CD4-positive, alpha-beta T cell treated with Interferon gamma for 1 hour (primary cell): ENCODE measurements at regions not wholly inside any gene's neighbourhood (a gene's known extent, or its start where the extent isn't known, plus 50 kb on each side); places are given as distances from the start of the nearest gene placed in this dataset.

Source experiments
- DNase-seq: peaks from one replicate; pipeline ENCODE4 v3.0.0-alpha.2; 2020

DNA sequence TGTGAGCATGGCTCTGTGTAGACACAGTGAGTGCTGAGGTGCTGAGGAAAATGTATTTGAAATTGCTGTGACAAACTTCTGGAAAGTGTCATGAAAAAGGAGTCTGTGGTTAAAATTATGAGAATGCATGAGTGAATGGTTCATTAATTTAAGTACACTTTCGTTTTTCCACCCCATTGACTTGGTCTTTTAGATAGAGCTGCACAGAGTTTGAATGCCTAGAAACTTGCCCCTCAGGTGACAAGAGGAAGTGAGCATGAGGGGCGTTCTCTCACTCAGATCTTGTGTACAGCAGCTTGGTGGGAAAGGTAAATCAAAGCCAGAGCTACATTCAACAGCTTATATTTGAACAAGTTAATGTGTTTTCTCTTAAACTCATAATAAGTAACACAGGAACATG lies 296.8 kb downstream of the WDR72 start:
- DNase-seq = no peak

DNA sequence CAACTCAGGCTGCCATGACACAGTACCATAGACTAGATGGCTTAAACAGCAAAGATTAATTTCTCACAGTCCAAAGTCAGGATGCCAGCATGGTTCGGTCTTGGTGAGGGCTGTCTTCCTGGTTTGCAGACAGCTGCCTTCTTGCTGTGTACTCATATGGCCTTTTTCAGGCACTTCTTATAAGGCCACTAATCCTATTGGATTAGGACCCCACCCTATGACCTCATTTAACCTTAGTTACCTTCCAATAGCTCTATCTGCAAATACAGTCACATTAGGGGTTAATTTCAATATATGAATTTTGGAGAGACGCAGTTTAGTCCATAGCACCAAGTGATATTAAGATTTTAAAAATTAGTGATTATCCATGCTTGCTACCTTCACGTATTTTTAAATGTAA lies 297.8 kb downstream of the WDR72 start:
- DNase-seq = no peak

DNA sequence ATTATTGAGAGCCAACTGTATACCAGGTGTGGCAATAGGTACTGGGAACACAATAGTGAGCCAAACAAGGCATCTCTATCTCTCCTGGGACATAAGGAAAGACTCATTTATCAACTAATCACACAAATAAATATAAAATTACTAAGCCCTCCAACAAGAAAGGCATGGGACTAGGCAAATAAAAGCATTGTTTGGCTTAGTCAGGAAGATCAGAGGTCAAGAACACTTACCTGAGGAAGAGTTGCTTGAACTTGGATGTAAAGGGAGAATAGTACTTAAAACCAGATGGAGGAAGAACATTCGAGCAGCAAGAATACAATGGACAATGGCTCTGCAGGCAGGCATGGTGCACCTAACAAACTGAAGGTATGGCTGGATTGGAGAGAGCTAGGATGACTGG lies 300.7 kb downstream of the WDR72 start:
- DNase-seq = no peak

DNA sequence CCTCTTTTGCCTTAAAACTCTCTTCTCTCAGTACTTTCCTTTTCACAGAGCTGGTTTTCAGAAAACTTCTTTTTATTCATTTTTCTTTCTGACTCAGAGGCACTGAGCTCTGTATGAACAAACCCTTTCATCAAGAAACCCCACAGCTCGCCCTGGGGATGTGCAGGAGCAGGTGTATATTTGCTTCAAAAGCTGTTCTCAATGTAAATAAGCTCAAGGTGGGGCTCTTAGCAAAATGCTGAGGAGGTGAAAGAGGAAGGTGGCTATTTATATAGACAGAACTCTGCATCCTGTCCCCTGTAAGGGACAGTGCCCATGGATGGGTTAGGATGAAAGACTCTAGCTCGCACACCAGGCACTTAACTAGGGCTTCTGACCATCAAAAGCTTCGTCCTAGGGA lies 302.0 kb downstream of the WDR72 start:
- no peak for DNase-seq

DNA sequence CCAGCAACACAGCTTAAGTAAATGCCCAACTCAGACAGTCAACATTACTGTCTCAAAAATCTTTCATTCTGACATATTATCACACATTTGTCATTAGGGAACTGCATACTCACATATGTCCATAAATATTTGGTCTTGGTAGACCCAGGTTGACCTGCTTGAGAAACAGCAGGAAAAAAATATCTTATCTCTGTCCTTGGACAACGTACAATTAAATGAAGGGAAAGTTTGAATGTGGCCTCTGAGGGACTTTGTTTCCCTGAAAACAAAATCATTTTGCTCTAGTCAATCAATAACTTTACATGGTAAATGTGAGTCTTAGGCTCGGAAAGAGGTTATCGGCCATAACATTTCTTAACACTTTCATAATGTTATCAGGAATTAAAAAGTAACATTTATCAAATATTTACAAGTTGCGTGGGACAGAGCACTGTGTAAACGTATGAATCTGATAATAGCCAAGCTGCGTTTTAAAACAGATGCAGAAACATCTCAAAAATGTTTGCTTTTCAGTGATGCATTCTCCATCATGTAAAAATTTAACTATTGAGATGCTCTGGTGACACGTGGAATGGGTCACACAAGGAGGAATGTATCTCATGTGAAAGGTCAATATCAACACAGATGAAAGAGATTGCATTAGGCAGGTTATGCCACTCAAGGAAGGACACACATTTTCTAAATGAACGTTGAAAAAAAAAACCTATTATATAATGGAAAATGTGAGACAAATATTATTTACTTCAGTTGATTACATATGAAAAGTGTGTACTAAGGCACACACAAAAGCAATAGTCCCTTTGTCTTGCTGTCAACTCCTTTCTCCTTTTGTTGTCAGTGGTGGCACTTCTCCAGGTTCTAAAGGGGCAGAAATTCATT lies 304.4 kb downstream of the WDR72 start:
- DNase-seq = no peak

DNA sequence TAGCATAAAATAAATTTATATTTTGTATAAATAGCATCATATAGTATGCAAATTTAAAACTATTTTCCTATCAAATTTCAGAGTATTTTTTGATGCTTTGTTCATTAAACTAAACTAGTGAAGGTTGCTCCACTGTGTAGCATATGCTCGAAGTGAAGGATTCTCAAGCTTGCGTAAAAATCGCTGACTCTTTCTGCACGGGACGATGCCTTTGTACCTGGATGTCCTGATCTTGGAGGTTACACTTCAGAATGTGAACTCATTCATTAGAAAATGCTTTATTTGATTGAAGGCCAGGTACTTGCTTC lies 305.0 kb downstream of the WDR72 start:
- no peak for DNase-seq

DNA sequence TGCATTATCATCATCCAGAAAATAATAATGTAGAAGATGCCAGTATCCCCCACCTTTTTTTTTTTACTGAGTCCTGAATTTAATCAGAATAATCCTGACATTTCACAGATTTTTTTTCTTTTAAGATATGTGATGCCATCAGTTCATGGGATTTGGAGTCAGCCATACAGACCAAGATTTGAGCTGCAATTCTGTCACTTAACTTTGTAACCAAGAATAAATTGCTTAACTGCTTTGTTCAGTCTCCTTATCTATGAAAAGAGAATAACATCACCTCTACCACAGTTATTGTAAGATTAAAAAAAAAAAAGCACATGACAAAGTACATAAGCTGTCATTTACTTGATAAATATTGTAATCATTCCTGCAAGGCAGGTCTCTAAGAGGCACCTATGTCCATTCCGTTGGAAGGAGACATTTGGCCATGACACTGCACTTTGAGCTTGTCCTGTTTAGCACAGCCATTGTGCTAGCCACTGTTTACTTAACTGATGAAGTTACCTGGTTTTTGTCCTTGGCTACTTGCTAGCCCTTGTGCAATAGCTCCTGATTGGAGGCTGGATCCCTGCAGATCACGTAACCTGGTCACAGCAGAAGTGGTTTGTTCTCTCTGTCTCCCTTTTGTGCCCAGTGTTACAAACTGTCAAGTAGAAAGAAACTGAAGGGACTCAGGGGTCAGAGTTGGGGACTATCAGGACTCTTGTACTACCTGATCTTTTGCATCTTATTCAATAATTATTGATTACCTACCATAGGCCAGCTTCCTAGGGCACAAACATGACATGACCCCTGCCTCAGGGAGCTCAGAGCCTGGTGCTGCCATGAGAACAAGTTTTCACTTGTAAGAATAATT lies 306.0 kb downstream of the WDR72 start:
- DNase-seq = no peak

DNA sequence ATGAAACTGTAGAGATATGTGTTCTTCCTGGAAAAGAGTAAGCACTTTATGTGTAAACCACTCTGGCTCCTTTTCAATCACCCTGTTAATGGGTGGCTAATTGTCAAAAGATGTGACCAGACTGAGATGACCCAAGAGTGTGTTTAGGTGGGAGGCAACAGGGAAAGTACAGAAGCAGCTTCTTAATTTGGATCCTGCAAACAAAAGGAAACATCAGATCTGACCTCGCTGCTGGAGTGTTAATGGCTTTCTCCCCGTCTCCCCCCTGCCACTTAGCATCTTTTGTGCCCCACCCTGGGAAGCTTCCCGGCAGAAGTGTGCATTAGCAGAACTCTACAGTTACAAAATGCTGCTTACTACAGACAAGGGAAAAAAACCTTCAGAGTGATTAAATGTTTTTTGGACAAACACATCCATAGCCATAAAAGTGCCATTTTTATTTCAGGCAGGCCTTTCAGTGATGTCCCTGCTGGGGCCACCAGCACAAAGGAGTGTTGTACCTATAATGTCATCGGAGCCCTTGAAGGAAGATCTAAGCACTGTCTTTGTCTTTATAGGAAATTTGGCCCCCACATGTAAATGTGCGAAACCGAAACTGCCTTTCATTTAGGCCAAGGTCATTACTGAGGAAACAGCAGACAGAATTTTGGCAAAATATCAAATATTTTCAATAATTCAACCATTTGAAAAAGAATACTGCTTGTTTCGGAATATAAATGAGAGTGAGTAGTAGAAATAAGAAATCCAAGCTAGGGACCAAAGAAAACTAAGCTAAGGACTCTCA lies 311.0 kb downstream of the WDR72 start:
- no peak for DNase-seq

DNA sequence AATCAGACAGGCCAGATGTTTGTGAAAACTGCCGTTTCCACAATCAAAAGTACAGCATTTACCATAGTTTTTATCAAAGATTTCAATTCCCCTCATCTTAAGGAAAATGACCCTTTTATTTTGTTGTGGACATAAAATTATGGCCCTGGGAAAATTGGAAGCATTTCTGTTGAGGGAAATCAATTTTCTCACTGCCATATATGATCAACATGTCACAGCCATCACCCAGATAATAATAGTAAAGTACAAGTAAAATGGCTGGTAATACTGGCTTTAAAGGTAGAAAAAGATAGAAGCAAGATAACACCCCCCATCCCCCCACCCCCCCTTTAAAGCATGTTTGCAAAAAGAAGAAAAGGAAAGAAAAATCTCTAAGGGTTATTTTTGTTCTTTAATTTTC lies 311.7 kb downstream of the WDR72 start:
- no peak for DNase-seq

DNA sequence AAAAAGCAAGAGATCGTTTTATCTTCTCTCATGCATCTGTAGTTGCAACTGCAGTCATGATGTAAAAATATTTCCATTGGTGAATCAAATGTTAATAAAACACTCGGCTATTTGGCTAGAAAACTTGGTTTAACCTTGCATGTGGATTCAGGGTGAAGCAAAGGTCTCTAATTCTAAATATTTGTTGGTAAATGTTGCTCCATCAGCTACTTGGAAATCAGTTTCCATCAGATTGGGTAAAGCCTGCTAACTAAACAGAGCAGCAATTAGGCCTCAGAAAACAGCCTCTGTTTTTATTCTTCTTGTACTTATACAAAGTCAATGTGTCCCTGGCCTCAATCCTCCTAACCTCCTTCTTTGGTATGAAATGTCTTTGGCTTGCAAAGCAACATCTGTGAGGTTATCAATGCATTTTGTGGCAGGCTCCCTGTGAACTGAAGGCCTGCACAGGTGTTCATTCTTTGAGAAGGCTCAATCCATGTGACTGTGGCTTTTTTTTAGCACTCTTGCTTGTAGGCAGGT lies 312.3 kb downstream of the WDR72 start:
- no peak for DNase-seq

DNA sequence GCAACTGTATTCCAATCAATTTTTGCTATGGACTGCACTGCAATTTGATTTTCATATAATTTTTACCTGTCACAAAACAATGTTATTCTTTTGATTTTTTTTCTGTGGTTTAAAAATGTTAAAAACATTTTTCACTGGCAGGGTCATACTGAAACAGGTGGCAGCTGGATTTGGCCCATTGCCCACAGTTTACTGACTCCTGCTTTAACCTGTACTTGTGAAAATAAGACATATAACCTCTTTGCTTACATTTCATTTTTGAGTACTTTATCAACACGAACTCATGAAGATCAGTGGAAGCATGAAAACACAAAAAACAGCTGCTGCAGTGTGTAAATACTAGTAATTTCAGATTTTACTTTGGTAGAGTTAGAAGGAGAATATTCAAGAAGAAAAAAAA lies 313.1 kb downstream of the WDR72 start:
- no peak for DNase-seq

DNA sequence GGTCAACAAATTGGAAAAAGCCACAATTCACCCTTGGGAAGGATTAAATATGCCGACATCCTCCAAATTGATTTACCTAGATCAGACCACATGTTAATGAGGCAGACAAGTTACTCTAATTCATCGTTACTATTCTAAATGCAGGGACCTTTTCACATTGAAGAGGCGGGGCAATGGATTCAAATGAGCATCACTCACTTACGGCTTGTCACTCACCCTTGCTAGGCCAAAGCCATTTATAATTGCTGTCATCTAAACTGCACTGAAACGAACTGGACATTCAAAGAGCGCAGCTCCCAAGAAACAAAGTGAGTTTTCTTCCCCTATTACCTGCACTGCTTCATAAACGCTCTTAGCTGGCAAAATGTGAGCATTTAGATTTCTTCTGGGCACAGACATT lies 313.9 kb downstream of the WDR72 start:
- no peak for DNase-seq

DNA sequence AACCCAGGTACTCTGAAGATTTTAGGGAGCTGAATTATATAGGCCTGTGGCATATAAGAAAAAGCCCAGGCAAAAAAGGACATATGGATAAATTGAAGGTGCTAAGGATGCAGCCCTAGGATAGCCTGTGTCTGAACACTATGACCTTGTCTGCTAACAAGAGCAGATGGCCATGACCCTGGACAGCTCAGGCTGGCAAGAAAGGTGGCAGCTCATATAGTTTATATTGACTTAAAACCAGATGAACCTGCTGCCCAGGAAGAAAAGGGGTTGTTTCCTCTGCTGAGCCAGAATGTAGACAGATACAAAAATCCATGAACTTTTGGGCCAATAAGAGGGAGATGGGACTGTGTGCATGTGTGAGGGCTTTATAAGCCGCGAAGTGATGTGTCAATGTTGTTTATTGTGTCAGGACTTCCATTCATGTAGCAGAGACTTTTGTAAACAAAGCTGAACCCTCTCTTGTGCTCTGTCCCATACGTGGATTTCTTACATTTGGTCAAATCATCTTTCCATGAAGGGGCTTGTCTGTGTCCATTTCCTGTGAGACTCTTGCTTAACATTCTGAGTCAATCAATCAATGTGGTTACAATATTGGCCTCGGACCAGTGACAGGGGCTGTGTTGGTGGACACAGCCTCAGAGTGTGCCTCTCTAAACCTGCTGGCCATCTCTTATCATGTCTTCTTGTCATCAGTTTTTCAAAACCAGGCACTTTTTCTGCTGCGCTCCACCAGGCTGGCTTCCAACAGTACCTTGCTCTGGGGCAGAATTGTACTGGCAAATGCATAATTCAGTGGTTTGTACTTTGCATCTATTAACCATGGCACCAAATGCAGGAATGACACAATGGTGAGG lies 321.2 kb downstream of the WDR72 start:
- DNase-seq = no peak

DNA sequence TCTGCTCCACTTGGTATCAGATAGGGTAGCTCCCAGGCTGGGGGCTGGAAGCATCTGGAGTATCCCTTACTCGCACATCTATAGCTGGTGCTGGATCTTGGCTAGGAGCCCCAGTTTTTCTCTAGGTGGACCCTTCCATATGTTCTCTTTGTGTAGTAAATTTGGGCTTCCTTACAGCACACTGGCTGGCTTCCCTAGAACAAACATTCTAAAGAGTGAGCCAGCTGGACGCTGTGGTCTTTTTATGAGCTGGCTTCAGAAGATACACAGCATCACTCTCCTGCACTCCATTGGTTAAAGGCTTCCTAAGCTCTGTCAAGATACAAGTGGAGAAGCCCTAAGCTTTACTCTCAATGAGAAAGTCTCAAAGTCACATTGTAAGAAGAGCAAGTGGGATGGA lies 322.1 kb downstream of the WDR72 start:
- no peak for DNase-seq

DNA sequence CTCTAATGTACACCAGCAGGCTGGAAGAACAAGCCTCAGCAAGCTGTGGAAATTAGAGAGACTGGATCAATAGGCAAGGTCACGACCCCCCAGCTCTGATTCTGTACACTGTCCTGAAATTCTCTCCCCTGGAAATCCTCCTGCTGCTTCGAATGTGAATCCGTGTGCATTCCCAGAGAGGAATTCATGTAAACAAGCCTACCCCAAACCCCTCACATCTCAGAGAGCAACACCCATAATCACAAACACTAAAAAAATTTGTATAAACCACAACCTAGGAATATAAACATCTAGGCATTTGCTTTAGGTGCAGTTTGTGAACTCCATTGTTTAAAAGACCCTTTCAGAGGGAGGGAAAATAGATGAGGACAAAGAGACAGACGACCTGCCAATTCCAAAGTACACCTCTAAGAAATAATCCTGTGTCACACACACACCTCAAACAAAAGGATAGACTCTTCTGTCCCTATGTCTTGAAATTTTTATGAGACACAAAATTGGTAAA lies 325.2 kb downstream of the WDR72 start:
- DNase-seq = no peak

DNA sequence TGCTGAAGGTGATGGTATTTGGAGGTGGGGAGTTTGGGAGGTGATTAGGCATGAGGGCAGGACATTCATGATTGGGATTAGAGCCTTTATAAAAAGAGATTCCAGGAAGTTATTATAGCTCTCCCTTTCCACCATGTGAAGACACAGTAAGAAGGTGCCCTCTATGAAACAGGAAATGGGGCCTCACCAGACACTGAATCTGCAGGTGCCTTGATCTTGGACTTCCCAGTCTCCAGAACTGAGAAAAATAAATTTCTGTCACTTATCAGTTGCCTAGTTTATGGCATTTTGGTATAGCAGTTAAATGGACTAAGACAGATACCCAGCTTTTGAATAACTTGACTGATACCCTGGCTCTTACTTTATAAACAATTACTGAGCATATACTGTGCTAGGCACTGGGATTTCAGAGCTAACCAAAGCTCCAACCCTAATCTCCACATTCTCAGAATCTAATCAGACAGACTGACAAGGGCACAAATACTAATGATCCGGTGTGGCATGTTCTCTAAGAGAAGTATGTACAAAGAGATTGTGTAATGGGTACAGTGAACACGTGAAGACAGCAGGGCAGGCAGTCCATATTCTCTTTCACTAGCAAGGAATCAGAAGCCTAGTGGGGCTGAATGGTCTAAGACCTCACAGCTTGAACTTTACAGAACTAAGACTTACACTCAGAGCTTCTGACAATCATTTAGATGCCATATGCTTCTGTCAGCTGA lies 343.1 kb downstream of the WDR72 start:
- DNase-seq = no peak

DNA sequence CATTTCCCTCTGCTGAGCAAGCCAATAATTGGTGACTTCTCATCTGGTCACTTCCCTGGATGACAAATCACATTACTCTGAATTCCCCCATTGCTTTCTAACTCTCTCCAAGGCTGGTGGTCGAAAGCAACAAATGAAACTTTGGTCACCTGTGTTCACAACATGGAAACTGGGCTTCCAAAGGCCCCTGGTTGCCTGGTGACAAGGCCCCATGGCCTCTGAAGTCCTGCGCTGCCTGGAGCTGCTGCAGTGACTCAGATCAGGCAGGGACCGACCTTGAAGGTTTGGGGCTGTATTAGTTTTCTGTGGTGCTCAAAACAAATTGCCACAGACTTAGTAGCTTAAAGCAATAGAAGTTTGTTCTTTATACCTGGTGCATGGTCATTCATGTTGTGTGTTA lies 345.3 kb downstream of the WDR72 start:
- DNase-seq = no peak

DNA sequence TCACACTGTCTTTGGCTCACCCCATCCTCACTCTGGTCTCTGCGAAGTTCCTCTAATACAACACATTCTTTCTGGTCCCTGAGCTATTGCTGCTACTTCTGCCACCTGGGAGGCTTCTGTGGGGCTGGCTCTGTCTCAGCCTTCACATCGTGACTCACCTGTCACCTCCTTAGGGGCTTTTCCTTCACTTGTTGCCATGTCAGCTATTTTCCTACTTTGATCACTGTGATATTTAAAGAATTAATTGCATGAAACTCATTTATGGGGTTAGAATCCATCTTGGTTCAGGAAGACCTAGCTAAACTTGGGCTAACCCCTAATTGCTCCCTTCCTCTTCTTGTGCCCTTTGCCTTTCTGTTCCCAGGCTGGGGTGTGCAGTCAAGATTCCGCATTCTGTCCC lies 346.9 kb downstream of the WDR72 start:
- DNase-seq = no peak

DNA sequence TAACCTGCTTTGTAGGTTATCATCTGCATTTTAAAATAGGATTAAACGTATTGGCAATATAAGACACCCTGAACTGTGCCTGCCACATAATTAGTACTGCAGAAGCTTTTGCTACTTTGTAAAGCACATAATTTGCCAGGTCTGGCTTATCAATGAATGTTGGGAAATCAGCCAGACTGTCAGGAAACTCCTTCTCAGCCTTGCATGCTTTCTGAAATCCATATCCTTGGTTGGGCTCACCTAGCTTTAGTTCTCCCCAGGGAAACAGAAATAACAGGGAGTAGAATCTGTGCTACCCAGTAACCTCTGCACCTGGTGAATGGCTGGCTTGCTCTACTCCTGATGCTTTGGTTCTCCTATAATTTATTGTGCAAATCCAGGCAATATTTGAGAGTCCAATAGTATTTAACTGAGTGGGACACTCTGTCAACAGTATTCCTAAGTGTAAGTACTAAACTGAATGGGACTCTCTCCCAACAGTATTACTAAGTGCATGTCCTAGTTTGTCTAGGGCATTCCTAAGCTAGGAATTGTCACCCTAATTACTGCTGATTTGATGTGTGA lies 354.5 kb downstream of the WDR72 start:
- DNase-seq = no peak

DNA sequence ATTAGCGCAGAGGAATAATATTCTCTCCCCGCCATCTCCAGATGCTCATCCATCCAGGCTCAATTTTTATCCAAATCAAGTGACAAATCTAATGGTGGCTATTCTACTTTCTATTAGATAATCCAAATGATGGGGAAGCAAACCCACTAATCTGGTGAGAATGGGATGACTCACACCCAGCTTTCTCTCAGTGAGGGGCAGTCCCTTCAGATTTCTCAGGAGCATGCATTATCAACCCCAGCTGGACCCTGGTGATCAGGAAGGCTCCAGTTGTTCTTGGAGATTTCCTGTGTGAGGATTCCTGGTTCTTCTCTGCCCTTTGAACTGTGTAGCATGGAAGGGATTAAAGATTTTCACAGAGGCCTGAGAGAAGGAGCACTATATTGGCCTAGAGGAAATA lies 358.0 kb downstream of the WDR72 start:
- no peak for DNase-seq

DNA sequence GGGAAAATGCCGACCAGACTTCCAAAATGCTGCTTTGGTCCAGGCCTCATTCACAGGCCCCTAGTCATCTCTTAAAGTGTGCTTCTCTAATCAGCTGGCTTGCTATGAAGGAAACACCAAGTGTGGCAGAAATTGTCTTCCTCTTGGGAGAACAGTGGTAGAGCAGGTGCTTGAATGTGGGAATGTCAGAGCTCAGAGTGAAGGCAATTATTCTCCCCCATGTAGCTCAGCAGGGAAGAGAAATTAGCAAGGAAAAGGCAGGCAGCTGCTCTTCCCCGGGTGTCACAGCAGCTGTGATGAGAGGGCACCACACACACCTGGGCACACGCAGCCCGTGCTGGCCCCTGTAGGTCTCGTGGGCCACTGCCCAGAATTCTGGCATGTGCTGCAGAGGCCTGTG lies 358.5 kb downstream of the WDR72 start:
- DNase-seq = no peak
